ENCODE measurements at regions not wholly inside any gene's neighbourhood (a gene's known extent, or its start where the extent isn't known, plus 50 kb on each side); places are given as distances from the start of the nearest gene placed in this dataset.

GRCh38 chr15:31977138-31977537 lies 53.2 kb upstream of the CHRNA7 start:
- Histone ChIP-seq H3K36me3 (replicated peaks in 1 of 2; ENCODE audit: control insufficient read depth in 1 of 2, insufficient read depth in 2 of 2, low read length in 2 of 2) (no peaks in the 10 kb centered on the region), H3K4me2 (ENCODE audit: low read depth, low read length) (no peak overlapping the region), H4K20me1 (ENCODE audit: insufficient read depth, low read length) (no peaks in the 10 kb centered on the region), H3K4me3 (replicated peaks in 1 of 3; ENCODE audit: insufficient read depth in 1 of 3, low read depth in 2 of 3, low read length in 3 of 3) (no peak overlapping the region), H3K4me1 (ENCODE audit: insufficient read depth, low read length) (no peaks in the 10 kb centered on the region), H3K79me2 (ENCODE audit: insufficient read depth, low read length) (no peaks in the 10 kb centered on the region), H3K27me3 (ENCODE audit: control insufficient read depth in 1 of 2, insufficient read depth in 2 of 2, low read length in 2 of 2) (peaks cover 0 to 2% of the 10 kb centered on the region in 2 experiments; a peak in 1 of 5 replicates), H3K9me3 (ENCODE audit: low read length) (no peaks in the 10 kb centered on the region), H3K27ac (ENCODE audit: extremely low read length, insufficient read depth, low read length) (no peak overlapping the region), H2AFZ (ENCODE audit: low read length) (no peak overlapping the region), H3K9ac (ENCODE audit: insufficient read depth, low read depth, low read length) (no peak overlapping the region)
- intact Hi-C loops (cut with micrococcal nuclease; ENCODE audit: unreplicated experiment) = loop anchor here (5.0 kb wide), 1 partner anchor 405 kb away; no protein-coding TSS in a partner anchor
- ChIA-PET CTCF (ENCODE audit: low intra/inter-chr PET ratio, low total read pairs) (no interaction called here), POLR2A (no interaction called here)
- BruUV-seq (replicated peaks) = no TSS peak
- ATAC-seq (peak; percentile 11; the same call in 2 of the 3 replicates), DNase-seq (ENCODE audit: low spot score) (no peak), FAIRE-seq (no peak)
- in situ Hi-C loops (cut with HindIII; ENCODE audit: extremely low pct_ligation_motif_present, low pct_unique_long_range_greater_than_20kb) = no loop called here
- TF ChIP-seq ZNF570 (CRISPR knock-in tag; IDR thresholded peaks at IDR 0.05; ENCODE audit: borderline replicate concordance) (no peak), ETS1 (CRISPR knock-in tag; IDR thresholded peaks at IDR 0.05) (no peak), ZHX2 (IDR thresholded peaks at IDR 0.05; ENCODE audit: low read depth) (no peak), ZHX2 (CRISPR knock-in tag; IDR thresholded peaks at IDR 0.05; ENCODE audit: borderline replicate concordance) (no peak), ZNF224 (CRISPR knock-in tag; IDR thresholded peaks at IDR 0.05) (no peak), SP2 (CRISPR knock-in tag; IDR thresholded peaks at IDR 0.05) (no peak), ZNF841 (CRISPR knock-in tag; IDR thresholded peaks at IDR 0.05; ENCODE audit: borderline replicate concordance) (no peak)
- TF ChIP-seq, protein P1, sequence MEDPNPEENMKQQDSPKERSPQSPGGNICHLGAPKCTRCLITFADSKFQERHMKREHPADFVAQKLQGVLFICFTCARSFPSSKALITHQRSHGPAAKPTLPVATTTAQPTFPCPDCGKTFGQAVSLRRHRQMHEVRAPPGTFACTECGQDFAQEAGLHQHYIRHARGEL (CRISPR knock-in tag; IDR thresholded peaks at IDR 0.05) = no peak
- WGBS (ENCODE audit: low lambda C conversion rate) = 0% methylated on average over 5 of the region's 8 CpGs

Data from HepG2 (cell line).